Astrocyte of the spinal cord (primary cell): ENCODE measurements at regions not wholly inside any gene's neighbourhood (a gene's known extent, or its start where the extent isn't known, plus 50 kb on each side); places are given as distances from the start of the nearest gene placed in this dataset.
A peak's percentile ranks its signal among the peaks of the same experiment; 100 is the strongest.

Source experiments
- DNase-seq: peaks from one replicate; pipeline ENCODE4 v3.0.0; 2011; ENCODE audit warnings: low read depth, low spot score
- H3K4me3 ChIP-seq: 2 replicates; pipeline ENCODE4 v1.5.1; 2011; ENCODE audit warnings: low read depth, mild to moderate bottlenecking, low read length, moderate library complexity
- in situ Hi-C: cut with HindIII; loops from 2 replicates; pipeline ENCODE4 v1.10.0; 2017; ENCODE audit warnings: low sequenced_read_pairs
- TF ChIP-seq, protein P1 (sequence below): IDR thresholded peaks from 2 replicates; pipeline ENCODE4 v1.5.1; 2012; ENCODE audit warnings: low read depth, mild to moderate bottlenecking, low read length, inconsistent platforms

DNA sequence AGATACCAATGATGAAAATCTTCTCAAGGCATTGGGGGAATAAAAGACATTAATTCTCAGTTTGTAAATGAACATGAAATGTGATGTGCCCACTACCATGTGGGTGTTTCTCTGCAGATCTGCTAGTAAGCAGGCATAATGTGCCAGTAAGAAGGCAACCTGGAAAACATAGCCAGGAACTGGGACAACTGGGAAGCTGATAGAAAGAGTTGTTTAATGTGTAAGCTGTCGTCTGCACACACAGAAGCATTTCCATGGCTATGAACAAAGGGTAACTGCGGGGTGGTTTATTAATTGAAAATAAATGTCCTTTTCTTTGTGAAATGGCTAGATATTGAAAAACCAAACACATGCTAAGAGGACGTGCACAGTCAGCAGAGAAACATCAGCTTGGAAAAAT lies 52.0 kb downstream of the ZC3H11B start:
- in situ Hi-C loops = no loop called here

GRCh38 chr1:219559899-219560298 lies 53.0 kb downstream of the ZC3H11B start:
- in situ Hi-C loops = no loop called here
- H3K4me3 ChIP-seq = no peak overlapping the region
- TF ChIP-seq, protein P1, sequence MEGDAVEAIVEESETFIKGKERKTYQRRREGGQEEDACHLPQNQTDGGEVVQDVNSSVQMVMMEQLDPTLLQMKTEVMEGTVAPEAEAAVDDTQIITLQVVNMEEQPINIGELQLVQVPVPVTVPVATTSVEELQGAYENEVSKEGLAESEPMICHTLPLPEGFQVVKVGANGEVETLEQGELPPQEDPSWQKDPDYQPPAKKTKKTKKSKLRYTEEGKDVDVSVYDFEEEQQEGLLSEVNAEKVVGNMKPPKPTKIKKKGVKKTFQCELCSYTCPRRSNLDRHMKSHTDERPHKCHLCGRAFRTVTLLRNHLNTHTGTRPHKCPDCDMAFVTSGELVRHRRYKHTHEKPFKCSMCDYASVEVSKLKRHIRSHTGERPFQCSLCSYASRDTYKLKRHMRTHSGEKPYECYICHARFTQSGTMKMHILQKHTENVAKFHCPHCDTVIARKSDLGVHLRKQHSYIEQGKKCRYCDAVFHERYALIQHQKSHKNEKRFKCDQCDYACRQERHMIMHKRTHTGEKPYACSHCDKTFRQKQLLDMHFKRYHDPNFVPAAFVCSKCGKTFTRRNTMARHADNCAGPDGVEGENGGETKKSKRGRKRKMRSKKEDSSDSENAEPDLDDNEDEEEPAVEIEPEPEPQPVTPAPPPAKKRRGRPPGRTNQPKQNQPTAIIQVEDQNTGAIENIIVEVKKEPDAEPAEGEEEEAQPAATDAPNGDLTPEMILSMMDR = no peak
- DNase-seq = no peak

More for the DNA sequence above, 52.0 kb downstream of the ZC3H11B start:
- DNase-seq = no peak
- TF ChIP-seq, protein P1 = no peak
- no peak overlapping the region for H3K4me3 ChIP-seq

- peak; percentile 86 for DNase-seq
- in situ Hi-C loops = no loop called here
Observed at GRCh38 chr1:219555806-219556205, 57.1 kb downstream of the ZC3H11B start.

GRCh38 chr1:219555031-219555692 lies 57.7 kb downstream of the ZC3H11B start:
- TF ChIP-seq, protein P1 = no peak
- H3K4me3 ChIP-seq = no peak overlapping the region
- peak; percentile 81 for DNase-seq
- in situ Hi-C loops = no loop called here

More at GRCh38 chr1:219555806-219556205, 57.1 kb downstream of the ZC3H11B start:
- no peak overlapping the region for H3K4me3 ChIP-seq
- TF ChIP-seq, protein P1 = no peak

- no peak overlapping the region for H3K4me3 ChIP-seq
- DNase-seq = no peak
- in situ Hi-C loops = no loop called here
- TF ChIP-seq, protein P1 = no peak
Observed at GRCh38 chr1:219553934-219554502, 58.9 kb downstream of the ZC3H11B start.

- in situ Hi-C loops = no loop called here
- DNase-seq = no peak
- TF ChIP-seq, protein P1 = no peak
- no peak overlapping the region for H3K4me3 ChIP-seq
Observed at GRCh38 chr1:219550201-219550600, 62.7 kb downstream of the ZC3H11B start.
